VCaP (cell line): ENCODE measurements at regions not wholly inside any gene's neighbourhood (a gene's known extent, or its start where the extent isn't known, plus 50 kb on each side); places are given as distances from the start of the nearest gene placed in this dataset.

Experiments used
- H3K27ac ChIP-seq: fragments of 450-650 bp; 2 replicates; pipeline ENCODE4 v1.5.1; 2017
- CTCF ChIP-seq: fragments of 450-650 bp; conservative IDR thresholded peaks from 2 replicates; pipeline ENCODE4 v1.5.1; 2017; ENCODE audit warnings: mild to moderate bottlenecking, moderate library complexity

GRCh38 chr3:191963182-191963581 lies 502.2 kb downstream of the PYDC2 start:
- H3K27ac ChIP-seq, result no peak overlapping the region
- TF ChIP-seq CTCF, result no peak

- TF ChIP-seq CTCF, result no peak
- peak overlapping the region; percentile 59 for H3K27ac ChIP-seq
Measured at GRCh38 chr3:191966556-191966955, 505.6 kb downstream of the PYDC2 start.

- TF ChIP-seq CTCF, result no peak
- H3K27ac ChIP-seq, result no peak overlapping the region
Measured at GRCh38 chr3:191968299-191968698, 507.3 kb downstream of the PYDC2 start.

DNA sequence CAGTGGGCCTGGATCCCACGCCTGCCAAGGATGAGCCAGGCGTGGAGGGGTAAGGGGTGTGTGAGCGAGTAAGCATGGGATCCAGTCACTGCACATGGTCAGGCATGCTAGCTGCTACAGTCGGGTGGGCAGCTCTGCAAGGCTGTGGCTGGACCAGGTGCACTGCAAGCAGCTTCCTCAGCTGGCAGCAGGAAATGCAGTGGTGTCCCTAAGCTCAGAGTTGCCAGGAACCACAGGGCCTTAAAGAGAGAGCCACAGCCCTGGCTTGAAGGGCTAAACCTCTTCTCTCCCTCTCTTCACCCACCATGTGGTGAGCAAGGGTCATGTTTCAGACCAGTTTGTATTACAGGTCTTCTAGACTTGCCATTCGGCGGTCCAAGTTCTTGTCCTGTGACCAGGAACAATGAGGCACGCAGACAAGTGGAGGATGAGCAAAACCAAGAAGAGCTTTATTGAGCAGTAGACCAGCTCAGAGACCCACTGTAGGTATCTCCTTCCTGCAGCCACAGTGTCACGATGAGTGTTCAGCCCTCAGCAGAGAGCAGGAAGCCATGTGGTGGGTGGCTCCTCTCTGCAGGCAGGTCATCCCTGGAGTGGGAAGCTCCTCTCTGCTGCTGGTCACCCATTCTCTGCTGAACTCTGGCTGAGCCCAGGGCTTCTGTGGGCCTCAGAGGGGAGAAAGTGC lies 511.9 kb downstream of the PYDC2 start:
- no peak overlapping the region for H3K27ac ChIP-seq
- no peak for TF ChIP-seq CTCF

DNA sequence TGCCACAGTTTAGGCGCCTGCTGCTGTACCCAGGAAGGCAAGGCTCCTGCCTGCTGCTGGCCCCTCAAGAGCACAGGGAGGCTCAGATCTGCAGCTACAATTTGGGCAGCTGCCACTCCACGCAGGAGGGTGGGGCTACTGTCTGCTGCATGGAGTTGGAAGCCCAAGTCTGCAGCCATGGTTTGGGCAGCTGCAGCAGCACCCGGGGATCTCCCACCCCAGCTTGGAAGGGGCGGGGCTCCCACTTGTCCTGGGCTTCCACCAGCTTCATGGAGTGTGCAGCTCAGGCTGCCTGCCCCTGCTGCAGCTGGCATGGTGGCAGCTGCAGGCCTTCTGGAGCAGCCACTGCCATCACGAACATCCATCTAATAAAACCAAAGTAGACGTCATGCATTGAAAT lies 512.9 kb downstream of the PYDC2 start:
- H3K27ac ChIP-seq, result no peak overlapping the region
- TF ChIP-seq CTCF, result no peak

DNA sequence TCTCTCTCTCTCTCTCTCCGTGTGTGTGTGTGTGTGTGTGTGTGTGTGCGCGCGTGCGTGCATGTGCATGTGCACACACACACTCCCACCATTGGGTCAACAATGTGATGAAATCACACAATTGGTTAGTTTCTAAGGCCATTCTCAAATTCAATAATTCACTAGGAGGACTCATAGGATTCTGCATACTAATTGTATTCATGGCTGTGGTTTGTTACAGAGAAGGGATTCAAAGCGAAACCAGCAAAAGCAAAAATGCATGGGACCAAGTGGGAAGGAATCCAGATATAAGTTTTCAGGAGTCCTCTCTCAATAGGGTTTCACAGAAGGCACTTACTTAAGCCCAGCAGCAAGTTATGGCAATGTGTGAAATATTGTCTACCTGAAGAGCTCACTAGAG lies 515.0 kb downstream of the PYDC2 start:
- TF ChIP-seq CTCF, result no peak
- no peak overlapping the region for H3K27ac ChIP-seq

- no peak for TF ChIP-seq CTCF
- H3K27ac ChIP-seq, result no peak overlapping the region
Measured at GRCh38 chr3:191980443-191980842, 519.5 kb downstream of the PYDC2 start.

GRCh38 chr3:191982481-191982880 lies 521.5 kb downstream of the PYDC2 start:
- no peak for TF ChIP-seq CTCF

More at GRCh38 chr3:191982481-191982880, 521.5 kb downstream of the PYDC2 start:
- H3K27ac ChIP-seq, result no peak overlapping the region
